Neural progenitor cell (in vitro differentiated cells): ENCODE measurements at regions not wholly inside any gene's neighbourhood (a gene's known extent, or its start where the extent isn't known, plus 50 kb on each side); places are given as distances from the start of the nearest gene placed in this dataset.

Experiments used
- EZH2 ChIP-seq: fragments of 200-600 bp; sonication (generic); IDR thresholded peaks from 2 replicates; pipeline ENCODE4 v1.6.1; 2017; ENCODE audit warnings: antibody characterized with exemption, mild to moderate bottlenecking, moderate library complexity
- EZH2phosphoT487 ChIP-seq: fragments of 200-600 bp; sonication (generic); IDR thresholded peaks from 2 replicates; pipeline ENCODE4 v1.6.1; 2017; ENCODE audit warnings: antibody characterized with exemption
- TF ChIP-seq, protein P1 (sequence below): fragments of 200-600 bp; sonication (generic); IDR thresholded peaks from 2 replicates; pipeline ENCODE4 v1.5.1; 2017; ENCODE audit warnings: antibody characterized with exemption, mild to moderate bottlenecking

DNA sequence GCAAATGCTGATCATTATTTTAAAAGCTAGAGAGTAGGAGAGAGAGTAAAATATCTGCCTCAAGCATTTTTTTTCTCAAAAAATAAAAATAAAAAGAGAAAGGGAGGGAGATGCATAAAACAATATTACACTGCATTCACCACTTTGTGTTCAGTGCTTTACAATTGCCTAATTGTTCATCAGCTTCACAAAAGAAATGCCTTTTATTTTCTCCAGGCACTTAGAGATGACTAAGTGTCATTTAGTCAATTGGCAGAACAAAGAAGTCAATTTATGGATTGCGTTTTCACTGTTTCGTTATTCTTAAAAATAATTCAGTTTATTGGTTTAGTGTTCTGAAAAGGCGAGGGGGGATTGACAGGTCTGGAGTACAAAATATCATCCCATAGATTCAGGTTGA is 232.5 kb upstream of the CCNH start:
- TF ChIP-seq, protein P1, sequence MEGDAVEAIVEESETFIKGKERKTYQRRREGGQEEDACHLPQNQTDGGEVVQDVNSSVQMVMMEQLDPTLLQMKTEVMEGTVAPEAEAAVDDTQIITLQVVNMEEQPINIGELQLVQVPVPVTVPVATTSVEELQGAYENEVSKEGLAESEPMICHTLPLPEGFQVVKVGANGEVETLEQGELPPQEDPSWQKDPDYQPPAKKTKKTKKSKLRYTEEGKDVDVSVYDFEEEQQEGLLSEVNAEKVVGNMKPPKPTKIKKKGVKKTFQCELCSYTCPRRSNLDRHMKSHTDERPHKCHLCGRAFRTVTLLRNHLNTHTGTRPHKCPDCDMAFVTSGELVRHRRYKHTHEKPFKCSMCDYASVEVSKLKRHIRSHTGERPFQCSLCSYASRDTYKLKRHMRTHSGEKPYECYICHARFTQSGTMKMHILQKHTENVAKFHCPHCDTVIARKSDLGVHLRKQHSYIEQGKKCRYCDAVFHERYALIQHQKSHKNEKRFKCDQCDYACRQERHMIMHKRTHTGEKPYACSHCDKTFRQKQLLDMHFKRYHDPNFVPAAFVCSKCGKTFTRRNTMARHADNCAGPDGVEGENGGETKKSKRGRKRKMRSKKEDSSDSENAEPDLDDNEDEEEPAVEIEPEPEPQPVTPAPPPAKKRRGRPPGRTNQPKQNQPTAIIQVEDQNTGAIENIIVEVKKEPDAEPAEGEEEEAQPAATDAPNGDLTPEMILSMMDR: no peak
- TF ChIP-seq EZH2phosphoT487: no peak
- no peak for TF ChIP-seq EZH2
